Suprapubic skin (tissue), 4 donors: ENCODE measurements at regions not wholly inside any gene's neighbourhood (a gene's known extent, or its start where the extent isn't known, plus 50 kb on each side); places are given as distances from the start of the nearest gene placed in this dataset.

ENCODE experiments used
- DNase-seq, 2 donors: peaks; one replicate each; pipeline ENCODE4 v3.0.0-alpha.2; 2019; ENCODE audit warnings: low spot score in 2 of 2
- H3K27ac ChIP-seq: fragments of 200-600 bp; sonication (generic); one replicate; pipeline ENCODE4 v1.5.1; 2019
- H3K27me3 ChIP-seq: fragments of 200-600 bp; sonication (generic); one replicate; pipeline ENCODE4 v1.5.1; 2019
- H3K36me3 ChIP-seq: fragments of 200-600 bp; sonication (generic); one replicate; pipeline ENCODE4 v1.5.1; 2019
- H3K4me1 ChIP-seq: fragments of 200-600 bp; sonication (generic); one replicate; pipeline ENCODE4 v1.5.1; 2019
- H3K4me3 ChIP-seq: fragments of 200-600 bp; sonication (generic); one replicate; pipeline ENCODE4 v1.5.1; 2019; ENCODE audit warnings: mild to moderate bottlenecking
- H3K9me3 ChIP-seq: fragments of 200-600 bp; sonication (generic); one replicate; pipeline ENCODE4 v1.5.1; 2019
- EP300 ChIP-seq: sonication (generic); formaldehyde crosslinking; IDR thresholded peaks from one replicate; pipeline ENCODE4 v1.6.1; 2017; ENCODE audit warnings: antibody characterized with exemption
- POLR2A ChIP-seq, 2 donors: fragments of 450-650 bp; IDR thresholded peaks; one replicate each; pipeline ENCODE4 v1.6.1; 2017; ENCODE audit warnings: antibody characterized with exemption in 2 of 2, mild to moderate bottlenecking in 2 of 2, moderate library complexity in 2 of 2
- POLR2AphosphoS5 ChIP-seq, 3 donors: sonication (generic); formaldehyde crosslinking; IDR thresholded peaks; one replicate each; pipeline ENCODE4 v1.6.1; 2017; ENCODE audit warnings: antibody characterized with exemption in 3 of 3
- WGBS: methylation state at CpG from one replicate; pipeline ENCODE4 v1.1.5; 2018; 5-methylcytosine and 5-hydroxymethylcytosine counted together
- TF ChIP-seq, protein P1 (sequence below), 2 donors: fragments of 200-600 bp in 1 of 2; fragments of 450-650 bp in 1 of 2; sonication (generic) in 1 of 2; IDR thresholded peaks; one replicate each; pipeline ENCODE4 v1.5.1; 2016 to 2019; ENCODE audit warnings: antibody characterized with exemption in 2 of 2, mild to moderate bottlenecking in 1 of 2, moderate library complexity in 1 of 2

DNA sequence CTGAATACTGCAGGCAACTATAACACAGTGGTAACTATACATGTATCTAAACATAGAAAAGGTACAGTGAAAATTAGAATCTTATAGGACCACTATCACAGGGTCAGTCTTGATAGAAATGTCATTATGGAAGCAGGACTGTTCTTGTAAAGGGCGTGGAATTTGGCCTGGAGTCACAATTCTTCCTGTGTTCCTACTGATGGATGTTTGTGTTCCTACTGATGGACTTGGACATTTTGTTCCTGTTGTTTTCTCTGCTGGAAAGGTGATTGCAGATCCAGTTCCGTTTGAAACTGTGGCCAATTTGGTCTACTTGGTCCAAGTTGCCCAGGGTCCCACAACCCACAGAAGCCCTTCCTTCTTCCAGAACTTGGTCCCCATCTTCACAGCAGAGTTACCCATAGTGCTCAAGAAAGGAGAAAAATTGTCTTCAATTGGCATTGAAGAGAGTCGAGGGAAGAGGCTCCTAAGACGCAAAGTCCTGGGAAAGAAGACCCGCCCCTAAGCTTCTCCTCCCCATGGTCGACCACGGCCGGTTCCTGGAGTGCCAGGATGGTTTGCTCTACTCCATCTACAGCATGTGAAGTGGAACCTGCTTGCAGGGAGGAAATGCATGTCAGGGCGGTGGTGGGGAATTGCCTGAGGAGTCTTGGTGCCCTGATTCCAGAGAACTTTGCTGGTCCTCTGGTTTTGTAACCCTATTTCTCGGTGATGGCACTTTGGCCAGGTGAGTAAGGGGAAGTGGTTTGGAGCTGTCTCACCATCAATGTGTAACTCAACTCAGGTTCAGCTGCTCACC, 102.8 kb upstream of the RAB12 start:
- TF ChIP-seq POLR2A (IDR thresholded peaks at IDR 0.05) (no peak), POLR2AphosphoS5 (IDR thresholded peaks at IDR 0.05) (no peak), EP300 (no peak)
- TF ChIP-seq, protein P1, sequence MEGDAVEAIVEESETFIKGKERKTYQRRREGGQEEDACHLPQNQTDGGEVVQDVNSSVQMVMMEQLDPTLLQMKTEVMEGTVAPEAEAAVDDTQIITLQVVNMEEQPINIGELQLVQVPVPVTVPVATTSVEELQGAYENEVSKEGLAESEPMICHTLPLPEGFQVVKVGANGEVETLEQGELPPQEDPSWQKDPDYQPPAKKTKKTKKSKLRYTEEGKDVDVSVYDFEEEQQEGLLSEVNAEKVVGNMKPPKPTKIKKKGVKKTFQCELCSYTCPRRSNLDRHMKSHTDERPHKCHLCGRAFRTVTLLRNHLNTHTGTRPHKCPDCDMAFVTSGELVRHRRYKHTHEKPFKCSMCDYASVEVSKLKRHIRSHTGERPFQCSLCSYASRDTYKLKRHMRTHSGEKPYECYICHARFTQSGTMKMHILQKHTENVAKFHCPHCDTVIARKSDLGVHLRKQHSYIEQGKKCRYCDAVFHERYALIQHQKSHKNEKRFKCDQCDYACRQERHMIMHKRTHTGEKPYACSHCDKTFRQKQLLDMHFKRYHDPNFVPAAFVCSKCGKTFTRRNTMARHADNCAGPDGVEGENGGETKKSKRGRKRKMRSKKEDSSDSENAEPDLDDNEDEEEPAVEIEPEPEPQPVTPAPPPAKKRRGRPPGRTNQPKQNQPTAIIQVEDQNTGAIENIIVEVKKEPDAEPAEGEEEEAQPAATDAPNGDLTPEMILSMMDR (IDR thresholded peaks at IDR 0.05), result no peak
- Histone ChIP-seq H3K4me1 (no peaks in the 10 kb centered on the region), H3K36me3 (no peaks in the 10 kb centered on the region), H3K27me3 (no peaks in the 10 kb centered on the region), H3K4me3 (no peak overlapping the region), H3K27ac (no peak overlapping the region), H3K9me3 (no peaks in the 10 kb centered on the region)
- WGBS, result 90% methylated on average over 10 of the region's 10 CpGs
- DNase-seq, result no peak

DNA sequence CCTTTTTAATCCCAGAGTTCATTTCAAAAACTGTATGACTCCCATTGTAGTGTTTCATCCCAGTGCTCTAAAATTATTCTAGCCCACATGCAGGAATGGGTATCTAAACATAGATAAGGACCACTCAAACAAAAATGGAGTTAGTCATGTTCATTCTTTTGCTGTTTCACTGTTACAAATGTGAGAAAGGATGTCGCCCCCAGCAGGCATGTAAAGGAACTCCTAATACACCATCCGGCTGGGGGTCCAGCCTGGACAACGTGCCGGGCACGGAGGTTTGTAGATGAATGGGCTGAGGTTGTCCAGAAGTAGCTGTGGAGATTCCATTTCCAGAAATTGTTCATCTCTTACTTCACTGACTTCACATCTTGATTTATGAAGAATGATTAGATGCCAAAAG, 101.9 kb upstream of the RAB12 start:
- no peak overlapping the region for H3K27ac ChIP-seq
- H3K27me3 ChIP-seq, result no peaks in the 10 kb centered on the region
- no peak overlapping the region for H3K4me3 ChIP-seq
- no peaks in the 10 kb centered on the region for H3K9me3 ChIP-seq
- TF ChIP-seq POLR2AphosphoS5 (IDR thresholded peaks at IDR 0.05) (no peak), EP300 (no peak), POLR2A (IDR thresholded peaks at IDR 0.05) (no peak)
- TF ChIP-seq, protein P1 (IDR thresholded peaks at IDR 0.05), result no peak
- H3K36me3 ChIP-seq, result no peaks in the 10 kb centered on the region
- 15% methylated on average over 5 of the region's 5 CpGs for WGBS
- no peak for DNase-seq
- no peaks in the 10 kb centered on the region for H3K4me1 ChIP-seq

DNA sequence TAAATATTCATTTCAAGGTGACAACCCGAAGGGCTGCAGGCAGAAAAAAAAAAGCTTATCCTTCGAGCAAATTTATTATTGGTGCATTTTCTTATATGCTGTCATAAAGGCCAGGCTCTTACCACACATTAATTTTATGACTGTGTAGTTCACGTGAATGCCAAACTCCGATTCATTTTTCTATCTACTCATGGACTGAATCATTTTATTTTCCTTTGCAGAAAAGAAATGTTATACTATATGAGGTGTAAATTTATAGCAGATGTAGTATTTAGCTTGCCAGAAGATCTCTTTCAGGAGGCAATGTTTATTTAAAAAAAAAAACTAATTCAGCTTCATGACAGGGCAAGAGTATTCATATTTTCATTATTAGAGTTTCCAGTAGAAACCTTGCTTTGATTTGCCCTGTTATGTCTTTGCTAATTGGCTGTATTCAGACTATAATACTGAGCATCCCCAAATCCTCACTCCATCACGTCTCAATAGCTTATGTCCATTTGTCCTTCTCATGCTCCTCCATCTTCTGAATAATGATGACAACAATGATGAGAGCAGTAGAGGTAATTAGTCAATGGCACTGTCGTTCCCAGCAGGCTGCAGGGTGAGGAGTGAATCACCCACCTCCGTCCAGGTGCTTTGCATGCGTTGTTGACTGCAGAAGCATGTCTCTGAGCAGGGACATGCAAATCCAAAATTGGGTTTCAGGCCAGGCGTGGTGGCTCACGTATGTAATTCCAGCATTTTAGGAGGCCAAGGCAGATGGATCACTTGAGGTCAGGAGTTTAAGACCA, 101.1 kb upstream of the RAB12 start:
- no peak for TF ChIP-seq POLR2AphosphoS5 (IDR thresholded peaks at IDR 0.05)
- TF ChIP-seq POLR2A (IDR thresholded peaks at IDR 0.05), result no peak
- no peak for TF ChIP-seq EP300
- TF ChIP-seq, protein P1 (IDR thresholded peaks at IDR 0.05), result no peak
- H3K27me3 ChIP-seq, result no peaks in the 10 kb centered on the region
- H3K4me1 ChIP-seq, result no peaks in the 10 kb centered on the region
- H3K9me3 ChIP-seq, result no peaks in the 10 kb centered on the region
- H3K36me3 ChIP-seq, result no peaks in the 10 kb centered on the region
- no peak for DNase-seq
- no peak overlapping the region for H3K27ac ChIP-seq
- WGBS, result 42% methylated on average over 10 of the region's 10 CpGs
- no peak overlapping the region for H3K4me3 ChIP-seq

DNA sequence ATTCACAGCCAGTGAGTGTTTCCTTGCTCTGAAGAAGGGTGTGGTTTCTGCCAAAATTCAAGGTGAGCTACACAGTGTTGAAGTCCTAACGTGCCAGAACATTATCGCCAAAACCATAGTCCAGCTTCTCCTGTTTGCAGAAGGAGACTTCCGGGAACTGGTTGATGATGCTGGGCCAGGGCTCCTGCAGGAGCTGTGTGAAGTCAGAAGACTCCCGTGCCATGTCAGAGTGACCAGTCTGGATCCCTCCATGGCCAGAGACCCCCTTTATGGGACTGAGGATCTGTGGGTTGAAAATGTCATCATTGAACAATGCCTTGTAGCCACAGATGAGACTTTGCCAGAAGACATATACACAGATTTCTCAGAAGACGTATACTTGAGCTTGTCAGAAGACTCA, 96.0 kb upstream of the RAB12 start:
- DNase-seq, result no peak
- Histone ChIP-seq H3K4me1 (no peaks in the 10 kb centered on the region), H3K27ac (no peak overlapping the region), H3K9me3 (no peaks in the 10 kb centered on the region), H3K36me3 (no peaks in the 10 kb centered on the region), H3K27me3 (no peaks in the 10 kb centered on the region), H3K4me3 (no peak overlapping the region)
- 87% methylated on average over 4 of the region's 5 CpGs for WGBS
- TF ChIP-seq POLR2AphosphoS5 (IDR thresholded peaks at IDR 0.05) (no peak), POLR2A (IDR thresholded peaks at IDR 0.05) (no peak), EP300 (no peak)
- TF ChIP-seq, protein P1 (IDR thresholded peaks at IDR 0.05), result no peak

DNA sequence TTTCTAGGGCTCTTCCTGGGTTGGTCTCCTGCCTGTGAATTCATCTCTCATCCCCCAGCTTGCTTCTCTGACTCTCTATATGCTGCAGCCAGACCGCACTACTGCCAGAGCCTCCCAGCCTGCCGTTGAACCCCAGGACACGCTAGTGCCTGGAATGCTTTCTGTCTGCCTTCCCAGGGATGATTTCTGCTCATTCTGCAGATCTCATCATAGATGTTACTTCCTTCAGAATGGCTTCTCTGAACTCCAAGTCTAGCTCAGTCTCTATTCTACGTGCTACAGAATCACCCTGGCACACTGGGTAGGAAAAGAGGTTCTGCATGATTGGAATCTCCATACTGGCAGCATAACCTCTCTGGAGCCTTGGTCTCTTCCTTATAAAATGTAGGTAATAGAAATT, 94.8 kb upstream of the RAB12 start:
- no peak for DNase-seq
- Histone ChIP-seq H3K9me3 (no peaks in the 10 kb centered on the region), H3K4me1 (no peaks in the 10 kb centered on the region), H3K27ac (no peak overlapping the region), H3K36me3 (no peaks in the 10 kb centered on the region), H3K4me3 (no peak overlapping the region), H3K27me3 (no peaks in the 10 kb centered on the region)
- TF ChIP-seq EP300, result no peak
- no peak for TF ChIP-seq POLR2A (IDR thresholded peaks at IDR 0.05)
- TF ChIP-seq, protein P1 (IDR thresholded peaks at IDR 0.05), result no peak
- no peak for TF ChIP-seq POLR2AphosphoS5 (IDR thresholded peaks at IDR 0.05)
- WGBS, result 79% methylated on average over 4 of the region's 4 CpGs
